GM12874 (cell line): ENCODE measurements at regions not wholly inside any gene's neighbourhood (a gene's known extent, or its start where the extent isn't known, plus 50 kb on each side); places are given as distances from the start of the nearest gene placed in this dataset.

Experiments used
- TF ChIP-seq, protein P1 (sequence below): IDR thresholded peaks from 2 replicates; pipeline ENCODE4 v1.5.1; 2011; ENCODE audit warnings: low read depth, mild to moderate bottlenecking, control low read depth, low read length, moderate library complexity; ENCODE audit not compliant: insufficient read depth

DNA sequence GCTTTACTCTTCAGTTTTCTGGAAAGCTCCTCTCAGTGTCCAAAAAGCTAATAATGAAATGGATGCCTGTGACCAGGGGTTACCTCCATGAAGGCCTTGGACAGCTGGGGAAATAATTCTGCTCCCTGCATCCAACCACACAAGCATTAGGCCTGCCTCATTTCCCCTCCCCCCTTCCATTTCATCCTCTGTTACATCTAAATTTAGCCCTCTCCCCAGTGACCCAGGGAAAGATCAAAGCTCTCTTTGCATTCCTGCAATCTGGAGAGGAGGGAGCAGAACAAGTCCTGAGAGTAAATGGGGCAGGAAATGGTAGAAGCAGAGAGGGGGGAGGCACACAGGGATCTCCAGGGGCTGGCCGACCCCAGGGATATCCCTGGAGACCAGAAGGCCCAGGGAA, 452.7 kb downstream of the TSHZ3 start:
- TF ChIP-seq, protein P1, sequence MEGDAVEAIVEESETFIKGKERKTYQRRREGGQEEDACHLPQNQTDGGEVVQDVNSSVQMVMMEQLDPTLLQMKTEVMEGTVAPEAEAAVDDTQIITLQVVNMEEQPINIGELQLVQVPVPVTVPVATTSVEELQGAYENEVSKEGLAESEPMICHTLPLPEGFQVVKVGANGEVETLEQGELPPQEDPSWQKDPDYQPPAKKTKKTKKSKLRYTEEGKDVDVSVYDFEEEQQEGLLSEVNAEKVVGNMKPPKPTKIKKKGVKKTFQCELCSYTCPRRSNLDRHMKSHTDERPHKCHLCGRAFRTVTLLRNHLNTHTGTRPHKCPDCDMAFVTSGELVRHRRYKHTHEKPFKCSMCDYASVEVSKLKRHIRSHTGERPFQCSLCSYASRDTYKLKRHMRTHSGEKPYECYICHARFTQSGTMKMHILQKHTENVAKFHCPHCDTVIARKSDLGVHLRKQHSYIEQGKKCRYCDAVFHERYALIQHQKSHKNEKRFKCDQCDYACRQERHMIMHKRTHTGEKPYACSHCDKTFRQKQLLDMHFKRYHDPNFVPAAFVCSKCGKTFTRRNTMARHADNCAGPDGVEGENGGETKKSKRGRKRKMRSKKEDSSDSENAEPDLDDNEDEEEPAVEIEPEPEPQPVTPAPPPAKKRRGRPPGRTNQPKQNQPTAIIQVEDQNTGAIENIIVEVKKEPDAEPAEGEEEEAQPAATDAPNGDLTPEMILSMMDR = no peak

DNA sequence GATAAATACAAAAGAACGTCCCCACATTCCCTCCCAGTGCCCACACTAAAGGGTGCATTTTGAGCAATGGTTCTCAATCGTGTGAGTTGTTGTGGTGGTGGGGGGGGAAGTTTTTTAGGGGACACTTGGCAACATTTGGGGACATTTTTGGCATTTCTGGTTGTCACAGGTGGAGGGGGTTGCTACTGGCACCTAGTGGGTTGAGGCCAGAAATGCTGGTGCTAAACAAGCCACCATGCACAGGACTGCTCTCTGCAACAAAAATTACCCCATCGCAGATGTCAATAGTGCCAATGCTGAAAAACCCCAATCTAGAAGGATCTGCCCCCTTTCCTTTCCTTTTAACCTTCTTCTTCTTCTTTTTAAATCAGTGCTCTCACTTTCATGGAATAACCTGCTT, 453.3 kb downstream of the TSHZ3 start:
- TF ChIP-seq, protein P1 = no peak

DNA sequence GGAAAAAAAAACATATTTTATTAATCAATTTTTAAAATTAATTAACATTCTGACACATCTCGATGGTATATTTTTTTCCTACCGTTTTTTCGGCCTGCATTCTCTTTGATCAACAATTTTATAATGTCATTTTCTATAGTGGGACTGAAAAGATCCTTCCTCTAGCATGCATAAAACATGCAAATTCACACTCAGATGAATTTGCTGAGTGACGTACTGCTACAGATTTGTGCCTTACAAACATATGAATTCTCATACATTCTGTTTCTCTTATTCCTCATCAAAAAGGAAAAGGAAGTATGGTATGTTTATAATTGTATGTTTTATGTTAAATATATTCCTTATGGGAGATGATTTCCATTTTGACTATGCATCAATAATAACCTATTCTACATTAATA, 458.2 kb downstream of the TSHZ3 start:
- TF ChIP-seq, protein P1 = no peak

DNA sequence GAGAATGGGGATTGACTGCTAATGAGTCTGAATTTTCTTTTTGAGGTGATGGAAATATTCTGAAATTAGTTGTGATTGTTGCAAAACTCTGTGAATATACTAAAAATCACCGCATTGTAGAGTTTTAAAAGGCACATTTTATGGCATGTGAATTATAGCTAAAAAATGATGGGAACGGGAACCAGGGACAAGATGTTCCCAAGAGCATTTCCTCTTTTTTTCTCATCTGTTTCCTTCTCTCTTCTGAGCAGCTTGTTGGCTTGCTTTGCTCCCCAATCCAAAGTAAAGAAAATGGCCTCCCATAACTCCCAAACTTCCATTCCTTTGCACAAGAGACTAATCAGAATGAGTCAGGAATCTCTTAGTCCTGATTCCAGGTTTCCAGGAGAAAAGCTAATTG, 459.2 kb downstream of the TSHZ3 start:
- TF ChIP-seq, protein P1 = no peak

DNA sequence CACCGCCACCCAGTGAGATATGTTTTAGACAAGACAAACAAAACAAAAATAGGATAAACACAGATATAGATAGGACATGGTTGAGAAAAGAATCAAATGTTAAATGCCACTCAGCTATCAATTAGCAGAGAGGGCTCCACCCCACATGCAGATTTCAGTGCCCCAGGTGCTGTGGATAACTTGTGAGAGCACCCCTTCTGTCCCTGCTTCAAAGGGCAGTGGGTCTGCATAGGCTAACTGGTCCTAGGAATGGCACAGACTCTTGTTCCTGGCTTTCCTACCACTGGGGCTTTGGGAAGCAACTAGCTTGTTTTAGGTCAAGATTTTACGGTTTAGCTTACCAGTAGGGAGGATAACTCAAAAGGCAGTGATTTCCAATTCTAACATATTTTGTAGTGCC, 460.3 kb downstream of the TSHZ3 start:
- TF ChIP-seq, protein P1 = no peak

DNA sequence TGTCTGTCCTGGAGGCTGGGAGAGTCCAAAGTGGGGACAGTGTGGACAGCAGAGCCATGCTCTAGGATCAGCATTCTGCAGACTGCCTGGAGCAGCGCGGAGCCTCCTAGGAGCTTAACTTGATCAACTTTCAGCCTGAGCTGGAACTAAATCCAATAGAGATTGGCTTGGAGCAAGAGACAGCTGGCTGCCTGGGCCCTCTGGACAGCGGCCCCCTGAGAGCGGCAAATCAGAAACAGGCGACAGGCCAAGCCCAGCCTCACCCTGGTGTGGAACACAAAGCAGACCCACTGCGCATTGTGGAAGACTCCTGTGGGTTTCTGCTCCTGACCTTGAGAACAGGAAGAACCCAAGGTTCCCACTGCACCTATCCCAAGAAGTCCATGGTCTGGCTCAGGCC, 462.2 kb downstream of the TSHZ3 start:
- TF ChIP-seq, protein P1 = no peak

DNA sequence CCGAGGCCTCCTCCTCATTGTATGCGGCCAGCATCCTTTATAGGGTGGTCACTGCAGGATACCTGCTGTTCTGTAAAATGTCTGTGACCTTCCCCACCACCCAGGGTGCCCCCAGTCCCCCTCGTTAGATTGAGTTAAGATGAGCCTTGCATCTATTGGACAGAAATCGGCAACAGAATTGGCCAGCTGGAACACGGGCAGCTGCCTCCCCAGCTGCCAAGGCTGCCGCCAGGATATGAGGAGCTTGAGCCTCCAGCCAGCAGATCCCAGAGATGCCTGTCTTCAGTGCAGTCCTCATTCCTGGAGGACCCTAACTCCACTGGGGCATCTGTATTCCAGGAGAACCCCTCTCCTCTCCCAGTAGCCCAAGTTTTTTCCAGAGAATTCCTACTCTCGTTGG, 463.0 kb downstream of the TSHZ3 start:
- TF ChIP-seq, protein P1 = no peak
